ENCODE measurements at regions not wholly inside any gene's neighbourhood (a gene's known extent, or its start where the extent isn't known, plus 50 kb on each side); places are given as distances from the start of the nearest gene placed in this dataset.
A peak's percentile ranks its signal among the peaks of the same experiment; 100 is the strongest.

DNA sequence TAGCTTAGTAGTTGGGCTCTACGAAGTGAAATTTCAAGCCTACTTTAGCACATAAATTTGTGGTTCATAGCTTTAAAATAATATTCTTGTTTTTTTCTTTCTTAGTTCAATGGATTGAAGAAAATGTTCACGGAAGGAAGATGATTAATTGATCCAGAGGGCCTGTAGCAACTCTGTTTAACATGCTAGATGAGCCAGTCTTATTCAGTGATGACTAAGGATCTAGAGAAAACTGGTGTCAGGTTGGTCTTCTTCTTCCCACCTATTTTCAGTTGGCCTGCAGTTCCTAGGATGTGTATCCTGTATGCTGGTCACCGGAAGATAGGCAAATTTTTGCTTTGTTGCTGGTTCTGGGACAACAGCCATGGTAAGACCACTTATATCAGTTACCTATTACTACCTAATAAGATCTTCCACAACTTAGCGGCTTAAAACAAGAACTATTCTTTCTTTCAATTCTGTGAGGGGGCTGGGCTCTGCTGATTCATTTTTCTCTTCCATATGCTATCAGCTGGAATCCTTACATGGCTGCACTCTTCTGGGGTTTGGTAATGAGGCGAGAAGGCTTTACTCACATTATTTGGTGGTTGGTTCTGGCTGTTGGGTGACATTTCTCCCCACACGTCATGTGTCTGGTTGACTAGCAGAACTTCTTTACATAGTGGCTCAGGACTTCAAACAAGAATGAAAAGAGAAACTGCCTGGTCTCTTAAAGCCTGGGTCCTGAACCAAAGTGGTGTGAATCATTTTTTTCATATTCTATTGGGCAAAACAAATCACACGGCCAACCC is 182.7 kb upstream of the ACTBL2 start:
- H3K36me3 Mint-ChIP-seq (ENCODE audit: low read depth) = no peaks in the 10 kb centered on the region
- no peaks in the 10 kb centered on the region for H3K9me3 Mint-ChIP-seq
- no peak for DNase-seq
- intact Hi-C loops (cut with micrococcal nuclease) = no loop called here
- no peak overlapping the region for H3K27ac Mint-ChIP-seq
- H3K27me3 Mint-ChIP-seq = peaks cover 16% of the 10 kb centered on the region
- no peak overlapping the region for H3K4me3 Mint-ChIP-seq
- H3K4me1 Mint-ChIP-seq = no peaks in the 10 kb centered on the region

GRCh38 chr5:57664700-57665099 is 182.1 kb upstream of the ACTBL2 start:
- intact Hi-C loops (cut with micrococcal nuclease) = no loop called here
- Mint-ChIP-seq H3K36me3 (ENCODE audit: low read depth) (no peaks in the 10 kb centered on the region), H3K27ac (no peak overlapping the region), H3K27me3 (peaks cover 16% of the 10 kb centered on the region), H3K4me3 (no peak overlapping the region), H3K9me3 (no peaks in the 10 kb centered on the region), H3K4me1 (no peaks in the 10 kb centered on the region)
- no peak for DNase-seq

- H3K27ac Mint-ChIP-seq = no peak overlapping the region
- H3K4me3 Mint-ChIP-seq = no peak overlapping the region
- peaks cover 13% of the 10 kb centered on the region for H3K27me3 Mint-ChIP-seq
- no peak for DNase-seq
- no peaks in the 10 kb centered on the region for H3K9me3 Mint-ChIP-seq
- intact Hi-C loops (cut with micrococcal nuclease) = no loop called here
- no peaks in the 10 kb centered on the region for H3K36me3 Mint-ChIP-seq (ENCODE audit: low read depth)
- H3K4me1 Mint-ChIP-seq = no peaks in the 10 kb centered on the region
These were observed 180.9 kb upstream of the ACTBL2 start for GRCh38 chr5:57663466-57663865.

- H3K9me3 Mint-ChIP-seq = no peaks in the 10 kb centered on the region
- intact Hi-C loops (cut with micrococcal nuclease) = no loop called here
- H3K27ac Mint-ChIP-seq = no peak overlapping the region
- peaks cover 13% of the 10 kb centered on the region for H3K27me3 Mint-ChIP-seq
- no peak overlapping the region for H3K4me3 Mint-ChIP-seq
- no peaks in the 10 kb centered on the region for H3K4me1 Mint-ChIP-seq
- no peak for DNase-seq
- H3K36me3 Mint-ChIP-seq (ENCODE audit: low read depth) = no peaks in the 10 kb centered on the region
These were observed 180.4 kb upstream of the ACTBL2 start for GRCh38 chr5:57662991-57663390.

GRCh38 chr5:57659886-57660285 is 177.3 kb upstream of the ACTBL2 start:
- Mint-ChIP-seq H3K36me3 (ENCODE audit: low read depth) (no peaks in the 10 kb centered on the region), H3K4me1 (no peaks in the 10 kb centered on the region), H3K4me3 (no peak overlapping the region), H3K27ac (no peak overlapping the region), H3K27me3 (peaks cover 9% of the 10 kb centered on the region), H3K9me3 (no peaks in the 10 kb centered on the region)
- DNase-seq = no peak
- intact Hi-C loops (cut with micrococcal nuclease) = no loop called here

GRCh38 chr5:57658018-57658417 is 175.4 kb upstream of the ACTBL2 start:
- Mint-ChIP-seq H3K9me3 (no peaks in the 10 kb centered on the region), H3K36me3 (ENCODE audit: low read depth) (no peaks in the 10 kb centered on the region), H3K4me1 (no peaks in the 10 kb centered on the region), H3K4me3 (no peak overlapping the region), H3K27ac (no peak overlapping the region), H3K27me3 (peaks cover 6% of the 10 kb centered on the region)
- DNase-seq = no peak
- intact Hi-C loops (cut with micrococcal nuclease) = no loop called here

GRCh38 chr5:57655228-57655627 is 172.6 kb upstream of the ACTBL2 start:
- H3K36me3 Mint-ChIP-seq (ENCODE audit: low read depth) = no peaks in the 10 kb centered on the region
- no peak overlapping the region for H3K4me3 Mint-ChIP-seq
- H3K9me3 Mint-ChIP-seq = no peaks in the 10 kb centered on the region
- H3K4me1 Mint-ChIP-seq = no peaks in the 10 kb centered on the region
- intact Hi-C loops (cut with micrococcal nuclease) = no loop called here
- H3K27me3 Mint-ChIP-seq = peaks cover under 1% of the 10 kb centered on the region
- H3K27ac Mint-ChIP-seq = no peak overlapping the region
- DNase-seq = no peak

- Mint-ChIP-seq H3K4me3 (no peak overlapping the region), H3K27ac (no peak overlapping the region), H3K4me1 (no peaks in the 10 kb centered on the region), H3K9me3 (no peaks in the 10 kb centered on the region), H3K27me3 (peaks cover 8% of the 10 kb centered on the region), H3K36me3 (ENCODE audit: low read depth) (no peaks in the 10 kb centered on the region)
- intact Hi-C loops (cut with micrococcal nuclease) = loop anchor here (5.0 kb wide), 1 partner anchor 356 kb away; no protein-coding TSS in a partner anchor
- no peak for DNase-seq
These were observed 171.2 kb upstream of the ACTBL2 start for GRCh38 chr5:57653636-57654290.

GRCh38 chr5:57651127-57651526 is 168.5 kb upstream of the ACTBL2 start:
- H3K9me3 Mint-ChIP-seq = no peaks in the 10 kb centered on the region
- no peak for DNase-seq
- intact Hi-C loops (cut with micrococcal nuclease) = loop anchor here (5.0 kb wide), 1 partner anchor 354 kb away; no protein-coding TSS in a partner anchor
- H3K4me3 Mint-ChIP-seq = no peak overlapping the region
- peaks cover 15% of the 10 kb centered on the region for H3K27me3 Mint-ChIP-seq
- H3K36me3 Mint-ChIP-seq (ENCODE audit: low read depth) = no peaks in the 10 kb centered on the region
- H3K4me1 Mint-ChIP-seq = no peaks in the 10 kb centered on the region
- no peak overlapping the region for H3K27ac Mint-ChIP-seq

GRCh38 chr5:57650360-57651069 is 167.9 kb upstream of the ACTBL2 start:
- no peaks in the 10 kb centered on the region for H3K9me3 Mint-ChIP-seq
- H3K36me3 Mint-ChIP-seq (ENCODE audit: low read depth) = no peaks in the 10 kb centered on the region
- intact Hi-C loops (cut with micrococcal nuclease) = loop anchor here (1.0 to 5.0 kb wide), 2 partner anchors 353 to 812 kb away; no protein-coding TSS in a partner anchor
- no peak overlapping the region for H3K4me3 Mint-ChIP-seq
- peak; percentile 70 for DNase-seq
- H3K27me3 Mint-ChIP-seq = peaks cover 16% of the 10 kb centered on the region
- H3K27ac Mint-ChIP-seq = no peak overlapping the region
- H3K4me1 Mint-ChIP-seq = no peaks in the 10 kb centered on the region

- DNase-seq = no peak
- peak overlapping the region; percentile 54 for H3K27ac Mint-ChIP-seq
- peaks cover 18% of the 10 kb centered on the region for H3K27me3 Mint-ChIP-seq
- H3K4me1 Mint-ChIP-seq = no peaks in the 10 kb centered on the region
- H3K4me3 Mint-ChIP-seq = no peak overlapping the region
- H3K9me3 Mint-ChIP-seq = no peaks in the 10 kb centered on the region
- no peaks in the 10 kb centered on the region for H3K36me3 Mint-ChIP-seq (ENCODE audit: low read depth)
- intact Hi-C loops (cut with micrococcal nuclease) = no loop called here
These were observed 160.1 kb upstream of the ACTBL2 start for GRCh38 chr5:57642698-57643097.

DNA sequence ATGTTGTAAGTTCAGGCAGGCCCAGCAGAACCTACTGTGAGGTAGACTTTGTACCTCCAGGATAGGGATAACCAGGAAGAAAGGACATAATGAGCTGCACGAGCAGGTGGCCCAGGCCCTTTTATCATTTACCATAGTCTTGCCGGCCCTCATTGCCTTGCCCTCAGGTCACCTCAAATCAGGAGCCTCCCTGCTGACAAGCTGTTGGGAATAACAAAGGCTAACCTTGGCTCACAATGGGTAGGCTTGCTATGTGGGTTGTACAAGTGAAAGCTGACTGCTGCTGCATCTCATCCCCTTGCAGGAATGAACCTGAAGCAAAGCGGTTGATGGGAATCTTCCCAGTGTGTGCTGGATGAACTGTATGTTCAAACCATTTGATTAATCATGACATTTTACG is 159.5 kb upstream of the ACTBL2 start:
- no peaks in the 10 kb centered on the region for H3K36me3 Mint-ChIP-seq (ENCODE audit: low read depth)
- H3K4me1 Mint-ChIP-seq = no peaks in the 10 kb centered on the region
- DNase-seq = no peak
- H3K9me3 Mint-ChIP-seq = no peaks in the 10 kb centered on the region
- H3K27me3 Mint-ChIP-seq = peaks cover 18% of the 10 kb centered on the region
- no peak overlapping the region for H3K27ac Mint-ChIP-seq
- intact Hi-C loops (cut with micrococcal nuclease) = no loop called here
- H3K4me3 Mint-ChIP-seq = no peak overlapping the region

GRCh38 chr5:57635146-57635777 is 152.7 kb upstream of the ACTBL2 start:
- Mint-ChIP-seq H3K4me3 (no peak overlapping the region), H3K36me3 (ENCODE audit: low read depth) (no peaks in the 10 kb centered on the region), H3K9me3 (no peaks in the 10 kb centered on the region), H3K27me3 (peaks cover 4% of the 10 kb centered on the region), H3K4me1 (no peaks in the 10 kb centered on the region), H3K27ac (no peak overlapping the region)
- no peak for DNase-seq
- intact Hi-C loops (cut with micrococcal nuclease) = no loop called here

GRCh38 chr5:57632937-57633336 is 150.3 kb upstream of the ACTBL2 start:
- Mint-ChIP-seq H3K36me3 (ENCODE audit: low read depth) (no peaks in the 10 kb centered on the region), H3K27ac (no peak overlapping the region), H3K27me3 (peaks cover 2% of the 10 kb centered on the region), H3K4me3 (no peak overlapping the region), H3K4me1 (no peaks in the 10 kb centered on the region), H3K9me3 (no peaks in the 10 kb centered on the region)
- DNase-seq = no peak
- intact Hi-C loops (cut with micrococcal nuclease) = no loop called here

Measured in activated CD4-positive, alpha-beta T cell treated with anti-CD3 and anti-CD28 coated beads, Interleukin-2, amount 10 ng/mL, durations not matched to agents 24 days and 14 days (primary cell).